ENCODE measurements at regions not wholly inside any gene's neighbourhood (a gene's known extent, or its start where the extent isn't known, plus 50 kb on each side); places are given as distances from the start of the nearest gene placed in this dataset.

DNA sequence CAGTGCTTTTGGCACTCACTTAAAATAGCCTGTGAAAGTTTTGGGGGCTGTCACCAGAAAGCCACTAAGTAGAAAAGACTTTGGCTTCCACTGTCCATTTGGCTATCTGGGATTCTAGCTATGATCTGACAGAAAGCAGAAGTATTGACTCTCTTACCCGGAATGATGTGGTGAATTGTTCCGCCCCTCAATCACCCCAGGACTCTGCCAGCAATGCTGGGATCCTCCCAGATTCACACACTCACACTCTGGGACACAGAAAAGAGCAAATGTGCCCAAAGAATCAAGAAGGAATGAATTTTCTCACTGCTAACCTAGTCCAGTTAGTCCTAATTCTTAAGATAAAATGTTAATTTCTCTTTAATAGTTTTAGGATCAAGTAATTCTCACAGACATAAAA lies 576.9 kb downstream of the BNC2 start:
- TF ChIP-seq CTCF (IDR thresholded peaks at IDR 0.05) (no peak), POLR2A (IDR thresholded peaks at IDR 0.05) (no peak)
